ENCODE measurements at regions not wholly inside any gene's neighbourhood (a gene's known extent, or its start where the extent isn't known, plus 50 kb on each side); places are given as distances from the start of the nearest gene placed in this dataset.
"Not testable (repeated sequence)": the region's sequence is repeated elsewhere in the genome, so short reads cannot be mapped to it uniquely, and the experiment has no call there.

GRCh38 chrX:108875548-108875947, 139.2 kb upstream of the IRS4 start:
- no peak for DNase-seq (ENCODE audit: low spot score)
- no peak for TF ChIP-seq CTCF (IDR thresholded peaks at IDR 0.05)
- Histone ChIP-seq H3K4me3 (no peak overlapping the region), H3K27ac (no peak overlapping the region)

GRCh38 chrX:108843039-108843438, 106.7 kb upstream of the IRS4 start:
- not testable (repeated sequence) for DNase-seq (ENCODE audit: low spot score); H3K4me3 ChIP-seq; H3K27ac ChIP-seq

- DNase-seq (ENCODE audit: low spot score), result no peak
- no peak overlapping the region for H3K4me3 ChIP-seq
- no peak overlapping the region for H3K27ac ChIP-seq
- TF ChIP-seq CTCF (IDR thresholded peaks at IDR 0.05), result no peak
These were observed 97.6 kb upstream of the IRS4 start for GRCh38 chrX:108833993-108834392.

GRCh38 chrX:108811891-108812290, 75.5 kb upstream of the IRS4 start:
- no peak overlapping the region for H3K27ac ChIP-seq
- H3K4me3 ChIP-seq, result no peak overlapping the region
- TF ChIP-seq CTCF (IDR thresholded peaks at IDR 0.05), result no peak
- DNase-seq (ENCODE audit: low spot score), result no peak

GRCh38 chrX:108795240-108795639, 58.9 kb upstream of the IRS4 start:
- DNase-seq (ENCODE audit: low spot score), result no peak

More at GRCh38 chrX:108795240-108795639, 58.9 kb upstream of the IRS4 start:
- TF ChIP-seq CTCF (IDR thresholded peaks at IDR 0.05), result no peak
- H3K4me3 ChIP-seq, result no peak overlapping the region
- no peak overlapping the region for H3K27ac ChIP-seq

All from coronary artery (tissue), 2 donors.